HL-60 (cell line): ENCODE measurements at regions not wholly inside any gene's neighbourhood (a gene's known extent, or its start where the extent isn't known, plus 50 kb on each side); places are given as distances from the start of the nearest gene placed in this dataset.

Source experiments
- GABPA ChIP-seq: IDR thresholded peaks from 2 replicates; pipeline ENCODE4 v1.6.1; 2012; ENCODE audit warnings: low read depth
- POLR2AphosphoS5 ChIP-seq: IDR thresholded peaks from 2 replicates; pipeline ENCODE4 v1.6.1; 2012; ENCODE audit warnings: low read depth
- TF ChIP-seq, protein P1 (sequence below): IDR thresholded peaks from one replicate; pipeline ENCODE4 v1.5.1; 2011; ENCODE audit warnings: low read length, control low read depth, inconsistent platforms; ENCODE audit not compliant: insufficient read depth

DNA sequence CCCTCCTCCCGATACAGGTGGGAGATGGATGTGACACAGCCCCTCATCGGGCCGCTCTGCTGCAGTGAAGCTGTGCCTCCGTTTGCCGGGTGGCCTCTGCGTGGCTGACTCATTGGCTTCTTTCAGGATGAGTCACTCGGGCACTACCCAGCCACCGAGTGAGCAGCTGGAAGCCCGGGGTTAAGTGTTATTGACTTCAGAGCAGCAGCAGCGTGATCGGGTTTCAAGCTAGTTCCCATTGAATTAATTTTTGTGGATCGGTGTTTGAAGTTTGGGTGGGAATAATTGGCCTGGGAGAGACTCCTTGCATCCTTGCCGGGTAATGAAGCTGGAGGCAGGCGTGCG, 266.4 kb upstream of the IRX4 start:
- TF ChIP-seq, protein P1, sequence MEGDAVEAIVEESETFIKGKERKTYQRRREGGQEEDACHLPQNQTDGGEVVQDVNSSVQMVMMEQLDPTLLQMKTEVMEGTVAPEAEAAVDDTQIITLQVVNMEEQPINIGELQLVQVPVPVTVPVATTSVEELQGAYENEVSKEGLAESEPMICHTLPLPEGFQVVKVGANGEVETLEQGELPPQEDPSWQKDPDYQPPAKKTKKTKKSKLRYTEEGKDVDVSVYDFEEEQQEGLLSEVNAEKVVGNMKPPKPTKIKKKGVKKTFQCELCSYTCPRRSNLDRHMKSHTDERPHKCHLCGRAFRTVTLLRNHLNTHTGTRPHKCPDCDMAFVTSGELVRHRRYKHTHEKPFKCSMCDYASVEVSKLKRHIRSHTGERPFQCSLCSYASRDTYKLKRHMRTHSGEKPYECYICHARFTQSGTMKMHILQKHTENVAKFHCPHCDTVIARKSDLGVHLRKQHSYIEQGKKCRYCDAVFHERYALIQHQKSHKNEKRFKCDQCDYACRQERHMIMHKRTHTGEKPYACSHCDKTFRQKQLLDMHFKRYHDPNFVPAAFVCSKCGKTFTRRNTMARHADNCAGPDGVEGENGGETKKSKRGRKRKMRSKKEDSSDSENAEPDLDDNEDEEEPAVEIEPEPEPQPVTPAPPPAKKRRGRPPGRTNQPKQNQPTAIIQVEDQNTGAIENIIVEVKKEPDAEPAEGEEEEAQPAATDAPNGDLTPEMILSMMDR, result no peak
- TF ChIP-seq GABPA (no peak), POLR2AphosphoS5 (no peak)
